ENCODE measurements at regions not wholly inside any gene's neighbourhood (a gene's known extent, or its start where the extent isn't known, plus 50 kb on each side); places are given as distances from the start of the nearest gene placed in this dataset.

DNA sequence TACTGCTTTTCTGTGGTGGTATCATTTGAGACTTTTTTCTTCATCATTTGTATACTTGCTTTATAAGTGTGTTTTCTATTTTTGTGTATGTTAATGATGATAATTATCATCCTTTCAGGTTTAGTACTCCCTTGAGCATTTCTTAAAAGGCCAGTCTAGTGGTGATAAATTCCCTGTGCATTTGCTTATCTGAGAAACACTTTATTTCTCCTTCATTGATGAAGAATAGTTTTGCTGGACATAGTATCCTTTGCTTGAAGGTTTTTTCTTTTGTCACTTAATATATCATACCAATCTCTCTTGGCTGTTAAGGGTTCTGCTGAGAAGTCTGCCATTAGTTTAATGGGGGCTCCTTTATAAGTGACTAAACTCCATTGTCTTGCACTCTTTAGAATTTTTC lies 123.2 kb upstream of the IRAK1BP1 start:
- no peak for TF ChIP-seq JUND (IDR thresholded peaks at IDR 0.05)
- TF ChIP-seq, protein P1, sequence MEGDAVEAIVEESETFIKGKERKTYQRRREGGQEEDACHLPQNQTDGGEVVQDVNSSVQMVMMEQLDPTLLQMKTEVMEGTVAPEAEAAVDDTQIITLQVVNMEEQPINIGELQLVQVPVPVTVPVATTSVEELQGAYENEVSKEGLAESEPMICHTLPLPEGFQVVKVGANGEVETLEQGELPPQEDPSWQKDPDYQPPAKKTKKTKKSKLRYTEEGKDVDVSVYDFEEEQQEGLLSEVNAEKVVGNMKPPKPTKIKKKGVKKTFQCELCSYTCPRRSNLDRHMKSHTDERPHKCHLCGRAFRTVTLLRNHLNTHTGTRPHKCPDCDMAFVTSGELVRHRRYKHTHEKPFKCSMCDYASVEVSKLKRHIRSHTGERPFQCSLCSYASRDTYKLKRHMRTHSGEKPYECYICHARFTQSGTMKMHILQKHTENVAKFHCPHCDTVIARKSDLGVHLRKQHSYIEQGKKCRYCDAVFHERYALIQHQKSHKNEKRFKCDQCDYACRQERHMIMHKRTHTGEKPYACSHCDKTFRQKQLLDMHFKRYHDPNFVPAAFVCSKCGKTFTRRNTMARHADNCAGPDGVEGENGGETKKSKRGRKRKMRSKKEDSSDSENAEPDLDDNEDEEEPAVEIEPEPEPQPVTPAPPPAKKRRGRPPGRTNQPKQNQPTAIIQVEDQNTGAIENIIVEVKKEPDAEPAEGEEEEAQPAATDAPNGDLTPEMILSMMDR (IDR thresholded peaks at IDR 0.05): no peak
- TF ChIP-seq EP300 (IDR thresholded peaks at IDR 0.05; ENCODE audit: borderline replicate concordance in 1 of 2, low read depth in 1 of 2, low read length in 1 of 2): no peak
- no peak for TF ChIP-seq POLR2AphosphoS5 (IDR thresholded peaks at IDR 0.05; ENCODE audit: low read depth, low read length)
